ENCODE measurements at regions not wholly inside any gene's neighbourhood (a gene's known extent, or its start where the extent isn't known, plus 50 kb on each side); places are given as distances from the start of the nearest gene placed in this dataset.
"Not testable (repeated sequence)": the region's sequence is repeated elsewhere in the genome, so short reads cannot be mapped to it uniquely, and the experiment has no call there.

DNA sequence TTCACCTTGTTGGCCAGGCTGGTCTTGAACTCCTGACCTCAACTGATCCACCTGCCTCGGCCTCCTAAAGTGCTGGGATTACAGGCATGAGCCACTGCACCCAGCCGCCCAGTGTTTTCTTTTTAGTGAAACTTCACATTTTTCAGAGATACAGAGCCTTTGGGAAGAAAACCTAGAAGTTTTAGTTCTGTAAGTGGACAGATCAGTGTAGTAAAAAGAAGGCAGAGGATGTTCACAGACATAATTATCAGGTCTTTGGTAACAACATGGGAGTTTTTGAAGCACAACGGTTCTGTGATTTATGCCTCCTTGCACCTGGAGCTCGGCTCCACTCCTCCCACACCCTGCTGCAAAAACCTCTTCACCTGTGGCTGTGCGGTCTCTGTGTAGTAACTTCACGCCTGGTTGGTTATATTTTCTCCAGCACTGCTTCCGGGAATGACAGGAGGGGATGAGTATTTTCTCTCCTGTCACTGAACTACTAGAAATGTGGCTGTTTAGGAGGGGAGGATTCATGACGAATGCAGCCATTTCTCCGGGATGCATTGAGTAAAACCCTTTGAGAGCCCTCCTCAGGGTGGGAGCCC is 67.0 kb downstream of the ARF6 start:
- TF ChIP-seq POLR2A (IDR thresholded peaks at IDR 0.05) (no peak), EP300 (IDR thresholded peaks at IDR 0.05) (no peak), POLR2AphosphoS5 (IDR thresholded peaks at IDR 0.05) (no peak)
- TF ChIP-seq, protein P1, sequence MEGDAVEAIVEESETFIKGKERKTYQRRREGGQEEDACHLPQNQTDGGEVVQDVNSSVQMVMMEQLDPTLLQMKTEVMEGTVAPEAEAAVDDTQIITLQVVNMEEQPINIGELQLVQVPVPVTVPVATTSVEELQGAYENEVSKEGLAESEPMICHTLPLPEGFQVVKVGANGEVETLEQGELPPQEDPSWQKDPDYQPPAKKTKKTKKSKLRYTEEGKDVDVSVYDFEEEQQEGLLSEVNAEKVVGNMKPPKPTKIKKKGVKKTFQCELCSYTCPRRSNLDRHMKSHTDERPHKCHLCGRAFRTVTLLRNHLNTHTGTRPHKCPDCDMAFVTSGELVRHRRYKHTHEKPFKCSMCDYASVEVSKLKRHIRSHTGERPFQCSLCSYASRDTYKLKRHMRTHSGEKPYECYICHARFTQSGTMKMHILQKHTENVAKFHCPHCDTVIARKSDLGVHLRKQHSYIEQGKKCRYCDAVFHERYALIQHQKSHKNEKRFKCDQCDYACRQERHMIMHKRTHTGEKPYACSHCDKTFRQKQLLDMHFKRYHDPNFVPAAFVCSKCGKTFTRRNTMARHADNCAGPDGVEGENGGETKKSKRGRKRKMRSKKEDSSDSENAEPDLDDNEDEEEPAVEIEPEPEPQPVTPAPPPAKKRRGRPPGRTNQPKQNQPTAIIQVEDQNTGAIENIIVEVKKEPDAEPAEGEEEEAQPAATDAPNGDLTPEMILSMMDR (IDR thresholded peaks at IDR 0.05) = no peak
- H3K27me3 ChIP-seq = no peaks in the 10 kb centered on the region
- DNase-seq = peak in 1 of 2 donors; percentile 48
- H3K27ac ChIP-seq = peak overlapping the region in 3 of 4 donors; percentile 40 to 63 (median 56)
- 63 to 69% methylated on average over 9 of the region's 9 CpGs for WGBS, 2 donors
- peak in 1 of 2 donors; percentile 67 for ATAC-seq (ENCODE audit: low FRiP score in 2 of 2)
- no peaks in the 10 kb centered on the region for H3K9me3 ChIP-seq
- H3K4me1 ChIP-seq = no peaks in the 10 kb centered on the region
- H3K36me3 ChIP-seq = no peaks in the 10 kb centered on the region
- peak overlapping the region in 2 of 4 donors; percentile 5 to 16 for H3K4me3 ChIP-seq

DNA sequence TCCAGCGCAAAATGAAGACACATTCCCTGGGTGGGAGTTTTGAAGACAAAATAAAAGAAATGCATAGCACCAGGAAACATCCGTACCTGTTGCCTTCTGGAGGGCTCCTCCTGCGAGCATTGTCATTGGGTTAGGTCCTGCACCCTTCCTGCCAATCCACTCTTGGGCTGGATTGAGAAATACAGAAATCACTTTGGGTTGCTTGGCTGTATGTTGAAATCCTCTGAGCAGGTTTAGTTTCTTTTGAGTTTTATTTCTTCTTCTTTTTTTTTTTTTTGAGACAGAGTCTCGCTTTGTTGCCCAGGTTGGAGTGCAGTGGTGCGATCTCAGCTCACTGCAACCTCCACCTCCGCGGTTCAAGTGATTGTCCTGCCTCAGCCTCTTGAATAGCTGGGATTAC is 67.6 kb downstream of the ARF6 start:
- TF ChIP-seq EP300 (IDR thresholded peaks at IDR 0.05) = no peak
- TF ChIP-seq, protein P1 (IDR thresholded peaks at IDR 0.05) = no peak
- TF ChIP-seq POLR2AphosphoS5 (IDR thresholded peaks at IDR 0.05) = no peak
- no peak for TF ChIP-seq POLR2A (IDR thresholded peaks at IDR 0.05)

DNA sequence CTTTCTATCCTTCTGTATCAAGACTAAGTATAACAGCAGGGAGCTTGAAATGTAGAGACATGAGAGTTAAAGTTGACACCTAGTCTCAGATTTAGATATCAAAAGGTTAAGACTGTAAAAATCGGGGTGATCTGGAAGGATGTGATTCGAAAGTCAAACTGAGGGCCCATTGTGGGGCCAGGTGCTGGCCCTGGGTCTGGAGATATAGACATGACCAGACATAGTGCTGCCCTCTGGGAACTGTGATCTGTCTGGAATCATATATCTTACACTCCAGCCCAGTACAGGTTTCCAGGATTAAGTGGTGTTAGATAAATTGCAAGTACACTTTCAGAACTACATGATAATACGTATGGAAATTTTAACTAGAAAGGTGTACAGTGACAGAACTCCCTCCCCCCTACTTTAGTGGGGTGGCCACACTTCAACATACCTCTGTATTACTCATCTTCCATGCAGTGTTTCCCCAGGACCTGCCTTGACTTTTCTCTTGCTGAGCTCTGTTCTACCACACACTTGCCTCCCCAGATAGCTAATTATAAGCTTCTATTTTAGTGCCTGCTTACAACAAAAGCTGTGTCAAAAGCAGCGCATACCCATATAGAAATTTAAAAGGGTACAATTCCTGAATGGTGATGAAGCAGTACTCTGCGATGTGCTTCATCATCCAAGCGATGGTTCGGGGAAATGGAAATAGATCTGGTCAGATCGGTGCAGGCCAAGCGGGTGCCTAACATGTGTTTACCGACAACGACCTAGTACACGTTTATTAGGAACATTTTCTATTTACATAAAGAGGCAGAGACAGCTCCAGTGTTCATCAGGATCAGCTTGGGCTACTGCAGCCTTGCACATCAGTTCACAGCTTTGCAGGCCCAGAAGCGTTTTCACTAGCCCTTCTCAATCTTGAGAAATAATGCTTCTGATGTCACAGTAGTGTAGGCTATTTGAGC is 68.7 kb downstream of the ARF6 start:
- TF ChIP-seq, protein P1 (IDR thresholded peaks at IDR 0.05) = no peak
- TF ChIP-seq POLR2A (IDR thresholded peaks at IDR 0.05) (no peak), EP300 (IDR thresholded peaks at IDR 0.05) (no peak), POLR2AphosphoS5 (IDR thresholded peaks at IDR 0.05) (no peak)
- Histone ChIP-seq H3K4me3 (no peak overlapping the region), H3K27ac (peak overlapping the region in 2 of 4 donors; percentile 18 to 56), H3K9me3 (no peaks in the 10 kb centered on the region), H3K36me3 (no peaks in the 10 kb centered on the region), H3K27me3 (no peaks in the 10 kb centered on the region), H3K4me1 (peaks cover 0 to 12% (median 5%) of the 10 kb centered on the region in 4 donors)
- 93 to 96% methylated on average over 13 of the region's 13 CpGs for WGBS, 2 donors
- no peak for ATAC-seq (ENCODE audit: low FRiP score in 2 of 2)
- no peak for DNase-seq

More for the DNA sequence above, 67.6 kb downstream of the ARF6 start:
- H3K27me3 ChIP-seq = no peaks in the 10 kb centered on the region
- H3K4me1 ChIP-seq = peaks cover 0 to 3% (median 0%) of the 10 kb centered on the region in 4 donors
- H3K36me3 ChIP-seq = no peaks in the 10 kb centered on the region
- no peak for ATAC-seq (ENCODE audit: low FRiP score in 2 of 2)
- WGBS, 2 donors = 51 to 70% methylated on average over 7 of the region's 7 CpGs
- DNase-seq = peak in 1 of 2 donors; percentile 65
- H3K9me3 ChIP-seq = no peaks in the 10 kb centered on the region
- peak overlapping the region in 2 of 4 donors; percentile 56 to 63 for H3K27ac ChIP-seq
- H3K4me3 ChIP-seq = peak overlapping the region in 2 of 4 donors; percentile 5 to 16

DNA sequence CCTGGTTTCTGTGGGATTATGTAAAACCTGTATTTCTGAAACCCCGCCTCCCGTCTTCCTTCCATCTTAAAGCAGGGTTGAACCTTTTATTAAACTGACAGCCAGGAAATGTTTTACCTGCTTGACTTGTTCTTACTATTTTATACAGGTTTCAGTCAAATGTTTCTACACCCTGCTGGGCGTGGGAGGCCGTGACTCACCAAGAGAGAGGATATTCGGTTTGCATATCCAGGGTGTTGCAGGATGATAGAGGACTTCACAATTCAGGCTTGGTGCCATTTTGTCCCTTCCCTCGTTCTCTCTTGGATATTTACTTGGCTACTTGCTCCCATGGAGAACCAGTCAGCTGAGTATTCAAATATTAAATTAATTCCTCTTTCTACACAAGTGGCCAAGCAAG is 69.7 kb downstream of the ARF6 start:
- Histone ChIP-seq H3K9me3 (no peaks in the 10 kb centered on the region), H3K4me1 (peaks cover 0 to 12% (median 5%) of the 10 kb centered on the region in 4 donors), H3K4me3 (no peak overlapping the region), H3K27me3 (no peaks in the 10 kb centered on the region), H3K36me3 (no peaks in the 10 kb centered on the region), H3K27ac (peak overlapping the region in 2 of 4 donors; percentile 41 to 56)
- no peak for TF ChIP-seq EP300 (IDR thresholded peaks at IDR 0.05)
- TF ChIP-seq POLR2A (IDR thresholded peaks at IDR 0.05) = no peak
- TF ChIP-seq, protein P1 (IDR thresholded peaks at IDR 0.05) = no peak
- no peak for TF ChIP-seq POLR2AphosphoS5 (IDR thresholded peaks at IDR 0.05)
- DNase-seq (peak in 1 of 2 donors; percentile 50), ATAC-seq (ENCODE audit: low FRiP score in 2 of 2) (peak; percentile 20 to 78)
- WGBS, 2 donors = 55 to 83% methylated on average over 6 of the region's 6 CpGs

DNA sequence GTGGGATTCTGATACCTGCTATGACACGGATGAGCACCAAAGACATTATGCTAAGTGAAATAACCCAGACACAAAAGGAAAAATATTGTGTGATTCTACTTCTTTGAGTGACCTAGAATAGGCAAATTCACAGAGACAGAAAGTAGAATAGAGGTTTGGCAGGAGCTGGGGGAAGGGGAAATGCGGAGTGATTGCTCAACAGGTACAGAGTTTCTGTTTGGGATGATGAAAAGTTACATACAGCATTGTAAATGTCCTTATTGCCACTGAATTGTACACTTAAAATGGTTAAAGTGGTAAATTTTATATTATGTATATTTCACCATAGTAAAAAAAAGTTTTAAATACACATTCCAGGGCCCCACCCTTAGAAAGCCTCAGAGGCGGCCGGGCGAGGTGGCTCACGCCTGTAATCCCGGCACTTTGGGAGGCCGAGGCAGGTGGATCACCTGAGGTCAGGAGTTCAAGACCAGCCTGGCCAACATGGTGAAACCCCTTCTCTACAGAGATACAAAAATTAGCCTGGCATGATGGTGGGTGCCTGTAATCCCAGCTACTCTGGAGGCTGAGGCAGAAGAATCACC is 72.3 kb downstream of the ARF6 start:
- not testable (repeated sequence) for H3K4me3 ChIP-seq; ATAC-seq (ENCODE audit: low FRiP score in 2 of 2); H3K27me3 ChIP-seq; H3K9me3 ChIP-seq; H3K36me3 ChIP-seq
- WGBS, 2 donors = 62 to 80% methylated on average over 8 of the region's 8 CpGs
- DNase-seq = peak in 1 of 2 donors; percentile 39
- Histone ChIP-seq H3K27ac (peak overlapping the region in 1 of 4 donors; percentile 8), H3K4me1 (peaks cover 0 to 15% (median 8%) of the 10 kb centered on the region in 4 donors)
